HG03064 (cell line): ENCODE measurements at regions not wholly inside any gene's neighbourhood (a gene's known extent, or its start where the extent isn't known, plus 50 kb on each side); places are given as distances from the start of the nearest gene placed in this dataset.
"Not testable (repeated sequence)": the region's sequence is repeated elsewhere in the genome, so short reads cannot be mapped to it uniquely, and the experiment has no call there.

Experiments
- ATAC-seq: cut with Tn5 transposase; IDR thresholded peaks from one replicate; pipeline ENCODE4 v1.9.1; 2021; ENCODE audit warnings: low read depth; ENCODE audit not compliant: unreplicated experiment

- ATAC-seq, result no peak
Measured at GRCh38 chr1:37158113-37158749, 123.9 kb upstream of the GRIK3 start.

- ATAC-seq, result no peak
Measured at GRCh38 chr1:37159102-37159501, 124.8 kb upstream of the GRIK3 start.

GRCh38 chr1:37161171-37161570, 126.9 kb upstream of the GRIK3 start:
- ATAC-seq, result no peak

GRCh38 chr1:37162059-37162458, 127.7 kb upstream of the GRIK3 start:
- ATAC-seq, result no peak

GRCh38 chr1:37166005-37166404, 131.7 kb upstream of the GRIK3 start:
- ATAC-seq, result no peak

DNA sequence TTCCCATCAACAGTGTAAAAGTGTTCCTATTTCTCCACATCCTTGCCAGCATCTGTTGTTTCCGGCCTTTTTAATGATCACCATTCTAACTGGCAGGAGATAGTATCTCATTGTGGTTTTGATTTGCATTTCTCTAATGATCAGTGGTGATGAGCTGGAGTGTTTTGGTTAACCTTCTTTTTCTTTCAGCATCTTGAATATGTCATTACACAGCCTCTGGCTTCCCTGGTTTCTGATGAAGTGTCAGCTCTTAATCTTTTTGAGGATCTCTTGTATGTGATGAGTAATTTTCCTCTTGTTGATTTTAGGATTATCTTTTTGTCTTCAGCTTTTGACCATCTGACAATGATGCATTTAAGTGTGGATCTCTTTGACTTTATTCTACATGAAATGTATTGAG, 133.2 kb upstream of the GRIK3 start:
- no peak for ATAC-seq

DNA sequence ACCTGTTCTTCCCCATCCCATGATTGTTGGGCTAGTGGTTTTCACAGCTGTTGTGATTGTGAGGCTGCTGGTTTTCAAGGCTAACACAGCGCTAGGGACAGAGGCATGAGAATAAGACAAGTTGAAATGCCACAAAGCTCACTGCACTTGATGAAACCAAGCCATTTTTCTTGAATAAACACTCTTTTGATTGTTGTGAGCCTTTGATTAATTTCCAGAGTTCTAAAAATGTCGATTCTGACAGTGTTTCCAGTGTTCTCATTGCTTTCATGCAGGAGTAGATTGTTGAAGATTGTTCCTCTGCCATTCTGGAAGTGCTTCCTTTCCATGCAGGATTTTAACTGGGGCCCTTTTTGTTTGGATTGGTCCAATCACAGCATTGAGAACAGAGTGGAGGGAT, 134.9 kb upstream of the GRIK3 start:
- ATAC-seq, result no peak

DNA sequence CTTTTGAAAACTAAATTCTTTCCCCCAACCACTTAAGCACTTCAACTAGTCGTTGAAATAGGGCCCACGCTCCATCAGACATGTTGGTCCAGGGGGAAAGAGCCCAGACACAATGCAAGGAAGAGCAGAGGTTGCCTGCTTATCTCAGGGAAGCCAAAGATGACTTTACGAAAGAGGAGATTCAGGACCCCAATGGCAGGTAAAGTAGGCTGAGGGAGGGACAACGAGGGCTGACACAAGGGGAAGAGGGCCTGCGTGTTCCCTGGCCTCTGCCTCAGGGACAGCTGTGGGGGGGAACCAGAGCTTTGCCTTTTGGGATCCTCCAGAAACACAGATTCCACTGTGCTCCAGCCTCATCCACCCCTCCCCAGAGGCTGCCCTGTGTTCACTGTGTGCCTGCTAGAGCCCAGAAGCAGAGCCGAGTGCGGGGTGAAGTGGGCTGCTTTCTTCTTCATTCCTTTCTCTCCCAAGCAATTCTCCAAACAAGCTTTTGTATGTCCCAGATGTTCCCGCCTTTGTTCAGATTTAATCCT, 135.5 kb upstream of the GRIK3 start:
- no peak for ATAC-seq

GRCh38 chr1:37171691-37172090, 137.4 kb upstream of the GRIK3 start:
- no peak for ATAC-seq

GRCh38 chr1:37174341-37174740, 140.0 kb upstream of the GRIK3 start:
- no peak for ATAC-seq

DNA sequence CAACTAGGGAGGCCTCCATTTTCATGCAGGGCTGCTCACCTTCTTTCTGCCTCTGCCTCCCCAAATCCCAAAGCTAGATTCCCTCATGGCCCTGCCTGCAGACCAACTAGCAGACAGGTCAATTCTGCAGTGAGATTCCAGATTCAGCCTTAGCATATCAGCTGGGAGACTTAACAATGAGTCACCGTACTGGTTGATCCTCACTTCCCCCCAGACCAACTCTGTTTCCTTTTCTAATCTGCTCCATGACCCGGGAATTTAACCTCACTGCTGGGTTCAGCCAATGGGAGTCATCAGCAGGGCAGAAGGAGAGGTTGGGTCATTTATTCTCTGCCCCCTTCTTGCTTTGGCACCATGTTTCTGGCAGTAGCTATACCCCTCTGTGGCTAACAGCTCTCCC, 140.6 kb upstream of the GRIK3 start:
- ATAC-seq, result no peak

GRCh38 chr1:37175666-37176215, 141.4 kb upstream of the GRIK3 start:
- no peak for ATAC-seq

DNA sequence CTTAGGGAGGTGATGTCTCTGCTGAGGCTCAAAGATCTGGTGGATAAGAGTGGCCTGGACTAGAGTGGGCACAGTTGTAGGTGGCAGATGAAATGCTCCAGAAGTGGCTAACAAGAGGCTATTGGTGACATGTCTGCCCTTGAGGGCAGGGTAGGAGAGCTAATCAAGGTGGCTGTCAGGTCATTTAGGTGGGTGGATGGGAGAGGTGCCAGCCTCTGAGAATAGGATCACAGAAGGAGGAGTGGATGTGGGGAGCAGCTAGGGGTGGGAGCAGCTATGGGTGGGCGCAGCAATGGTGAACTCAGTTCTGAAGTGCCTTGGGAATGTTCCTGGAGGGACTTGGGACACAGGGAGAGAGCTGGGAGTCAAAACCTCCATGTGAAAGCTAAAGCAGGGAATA, 142.0 kb upstream of the GRIK3 start:
- no peak for ATAC-seq

DNA sequence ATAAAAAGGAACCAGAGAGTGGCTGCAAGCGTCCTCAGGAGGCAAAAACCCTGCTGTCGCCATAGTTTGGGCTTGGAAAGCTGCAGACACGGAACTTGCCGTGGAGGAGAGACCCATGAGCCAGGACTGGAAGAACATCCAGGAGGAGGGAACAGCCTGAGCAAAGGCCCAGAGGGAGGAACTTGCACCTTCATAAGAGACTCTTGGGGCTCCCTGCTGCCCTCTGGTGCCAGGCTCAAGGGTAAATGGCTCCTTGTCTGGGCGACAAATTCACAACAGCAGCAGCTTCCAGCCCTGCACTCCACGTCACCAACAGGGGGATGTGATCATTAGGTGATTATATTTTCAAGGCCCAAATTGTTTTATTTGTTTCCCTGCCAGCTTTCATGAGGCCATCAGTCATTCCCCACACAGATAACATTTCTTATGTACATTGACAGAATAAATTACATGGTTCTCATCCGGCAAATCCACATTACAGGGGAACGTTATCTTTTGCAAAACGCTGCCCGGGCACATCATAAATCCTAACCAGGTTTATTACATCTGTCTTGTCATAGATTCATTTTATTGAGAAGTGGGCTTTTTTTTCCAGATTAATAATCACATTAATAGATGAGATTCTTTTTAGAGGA, 143.0 kb upstream of the GRIK3 start:
- ATAC-seq, result no peak

GRCh38 chr1:37181425-37181824, 147.1 kb upstream of the GRIK3 start:
- no peak for ATAC-seq

- ATAC-seq, result no peak
Measured at GRCh38 chr1:37184789-37185188, 150.5 kb upstream of the GRIK3 start.

- no peak for ATAC-seq
Measured at GRCh38 chr1:37186246-37186756, 152.0 kb upstream of the GRIK3 start.

- ATAC-seq, result no peak
Measured at GRCh38 chr1:37189111-37189510, 154.8 kb upstream of the GRIK3 start.

DNA sequence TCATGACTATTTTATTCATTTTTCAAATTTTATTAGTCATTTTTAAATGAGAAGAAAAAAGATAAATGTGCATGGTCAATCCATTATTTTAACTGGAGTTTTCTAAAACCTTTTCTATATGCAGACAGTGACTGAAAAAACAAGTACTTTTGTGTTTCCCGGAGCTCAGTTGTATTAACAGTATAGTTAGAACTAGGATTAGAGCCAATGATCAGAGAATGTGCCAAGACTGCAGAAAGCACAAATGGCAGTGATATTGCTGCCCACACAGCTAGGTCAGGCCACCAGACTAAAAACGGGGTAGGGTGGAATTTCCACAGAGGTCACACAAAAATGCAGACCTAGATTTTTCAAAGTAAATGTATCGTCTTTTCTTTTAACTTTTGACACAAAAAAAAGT, 163.1 kb upstream of the GRIK3 start:
- no peak for ATAC-seq

GRCh38 chr1:37214305-37214704, 180.0 kb upstream of the GRIK3 start:
- ATAC-seq, result not testable (repeated sequence)

- no peak for ATAC-seq
Measured at GRCh38 chr1:37233606-37234005, 199.3 kb upstream of the GRIK3 start.

GRCh38 chr1:37234941-37235418, 200.7 kb upstream of the GRIK3 start:
- no peak for ATAC-seq
